Glutamatergic neuron (in vitro differentiated cells): ENCODE measurements at regions not wholly inside any gene's neighbourhood (a gene's known extent, or its start where the extent isn't known, plus 50 kb on each side); places are given as distances from the start of the nearest gene placed in this dataset.

ENCODE experiments used
- DNase-seq: peaks from one replicate; pipeline ENCODE4 v3.0.0; 2022
- H3K27ac Mint-ChIP-seq: one replicate; pipeline ENCODE4 v1.8.0; 2020; ENCODE audit warnings: mild to moderate bottlenecking, mixed read lengths, inconsistent platforms; ENCODE audit not compliant: unreplicated experiment
- H3K27me3 Mint-ChIP-seq: one replicate; pipeline ENCODE4 v1.8.0; 2020; ENCODE audit warnings: mild to moderate bottlenecking, moderate library complexity, mixed read lengths, inconsistent platforms; ENCODE audit not compliant: unreplicated experiment
- H3K36me3 Mint-ChIP-seq: one replicate; pipeline ENCODE4 v1.8.0; 2020; ENCODE audit warnings: mild to moderate bottlenecking, mixed read lengths, inconsistent platforms; ENCODE audit not compliant: unreplicated experiment
- H3K4me1 Mint-ChIP-seq: one replicate; pipeline ENCODE4 v1.8.0; 2020; ENCODE audit warnings: mild to moderate bottlenecking, low read depth, mixed read lengths, inconsistent platforms; ENCODE audit not compliant: unreplicated experiment
- H3K4me3 Mint-ChIP-seq: one replicate; pipeline ENCODE4 v1.8.0; 2020; ENCODE audit warnings: mild to moderate bottlenecking, mixed read lengths, inconsistent platforms; ENCODE audit not compliant: unreplicated experiment
- H3K9me3 Mint-ChIP-seq: one replicate; pipeline ENCODE4 v1.8.0; 2020; ENCODE audit warnings: mild to moderate bottlenecking, moderate library complexity, mixed read lengths, inconsistent platforms; ENCODE audit not compliant: unreplicated experiment
- CTCF ChIP-seq: fragments of 200-600 bp; sonication (generic); IDR thresholded peaks from one replicate; pipeline ENCODE4 v1.5.0; 2021; ENCODE audit not compliant: partially characterized antibody, unreplicated experiment

GRCh38 chr17:34517406-34517805, 62.0 kb upstream of the TMEM132E start:
- no peak for TF ChIP-seq CTCF
- DNase-seq, result no peak
- H3K27me3 Mint-ChIP-seq, result peaks cover 1% of the 10 kb centered on the region
- H3K4me3 Mint-ChIP-seq, result no peak overlapping the region
- peaks cover 3% of the 10 kb centered on the region for H3K9me3 Mint-ChIP-seq
- no peaks in the 10 kb centered on the region for H3K36me3 Mint-ChIP-seq
- peaks cover 19% of the 10 kb centered on the region for H3K4me1 Mint-ChIP-seq
- H3K27ac Mint-ChIP-seq, result no peak overlapping the region

GRCh38 chr17:34511931-34512330, 67.5 kb upstream of the TMEM132E start:
- Mint-ChIP-seq H3K27me3 (peaks cover 1% of the 10 kb centered on the region), H3K27ac (no peak overlapping the region), H3K4me3 (no peak overlapping the region), H3K36me3 (no peaks in the 10 kb centered on the region), H3K9me3 (no peaks in the 10 kb centered on the region), H3K4me1 (peaks cover 2% of the 10 kb centered on the region)
- TF ChIP-seq CTCF, result no peak
- no peak for DNase-seq

- TF ChIP-seq CTCF, result no peak
- no peak overlapping the region for H3K27ac Mint-ChIP-seq
- no peaks in the 10 kb centered on the region for H3K36me3 Mint-ChIP-seq
- H3K27me3 Mint-ChIP-seq, result no peaks in the 10 kb centered on the region
- no peaks in the 10 kb centered on the region for H3K9me3 Mint-ChIP-seq
- peaks cover 2% of the 10 kb centered on the region for H3K4me1 Mint-ChIP-seq
- H3K4me3 Mint-ChIP-seq, result no peak overlapping the region
- no peak for DNase-seq
Measured at GRCh38 chr17:34511265-34511664, 68.1 kb upstream of the TMEM132E start.

- no peak for TF ChIP-seq CTCF
- no peaks in the 10 kb centered on the region for H3K27me3 Mint-ChIP-seq
- no peak overlapping the region for H3K4me3 Mint-ChIP-seq
- no peaks in the 10 kb centered on the region for H3K36me3 Mint-ChIP-seq
- no peak for DNase-seq
- no peaks in the 10 kb centered on the region for H3K9me3 Mint-ChIP-seq
- peaks cover 20% of the 10 kb centered on the region for H3K4me1 Mint-ChIP-seq
- no peak overlapping the region for H3K27ac Mint-ChIP-seq
Measured at GRCh38 chr17:34504814-34505484, 74.4 kb upstream of the TMEM132E start.

GRCh38 chr17:34503528-34504195, 75.7 kb upstream of the TMEM132E start:
- H3K4me3 Mint-ChIP-seq, result no peak overlapping the region
- H3K9me3 Mint-ChIP-seq, result no peaks in the 10 kb centered on the region
- no peaks in the 10 kb centered on the region for H3K27me3 Mint-ChIP-seq
- DNase-seq, result no peak
- peaks cover 20% of the 10 kb centered on the region for H3K4me1 Mint-ChIP-seq
- no peak for TF ChIP-seq CTCF
- no peaks in the 10 kb centered on the region for H3K36me3 Mint-ChIP-seq
- H3K27ac Mint-ChIP-seq, result no peak overlapping the region
